GOT3 (cell line): ENCODE measurements at regions not wholly inside any gene's neighbourhood (a gene's known extent, or its start where the extent isn't known, plus 50 kb on each side); places are given as distances from the start of the nearest gene placed in this dataset.
A peak's percentile ranks its signal among the peaks of the same experiment; 100 is the strongest.
"Not testable (repeated sequence)": the region's sequence is repeated elsewhere in the genome, so short reads cannot be mapped to it uniquely, and the experiment has no call there.

Source experiments
- DNase-seq: peaks from one replicate; lab custom pipeline; 2025; ENCODE audit warnings: mixed read lengths; lab: John Stamatoyannopoulos, UW

DNA sequence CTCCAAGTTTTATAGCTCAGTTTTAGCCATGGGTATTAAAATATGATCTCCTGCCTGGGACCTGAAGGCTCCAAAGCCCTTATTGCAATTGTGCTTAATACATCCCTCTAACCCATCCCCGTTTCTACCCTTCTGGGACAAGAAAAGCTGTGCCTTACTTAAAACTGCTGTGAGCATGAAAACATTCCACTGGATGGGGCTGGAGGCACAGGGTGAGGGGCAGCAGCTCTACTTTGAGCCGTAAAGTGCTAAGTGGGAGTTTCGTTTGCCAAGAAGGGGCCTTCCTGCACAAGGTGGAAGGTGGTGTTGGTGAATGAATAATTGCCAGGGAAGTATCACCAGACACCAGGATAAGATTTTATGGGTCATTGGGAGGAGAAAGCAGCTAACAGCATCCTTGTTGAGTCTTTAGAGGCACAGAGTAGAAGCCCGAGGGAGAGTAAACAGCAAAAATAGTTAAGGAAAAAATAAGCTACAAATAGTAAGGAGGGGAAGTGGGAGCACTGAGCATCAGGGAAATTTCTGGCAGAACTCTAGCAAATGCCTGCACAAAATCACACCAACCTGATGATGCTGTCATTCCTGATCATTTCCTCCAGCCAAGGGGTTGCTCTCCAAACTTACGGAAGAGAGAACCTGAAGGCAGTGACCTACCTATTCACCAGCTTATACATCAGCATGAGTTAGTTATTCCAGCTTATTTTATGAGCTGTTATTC is 218.4 kb downstream of the MREG start:
- no peak for DNase-seq

DNA sequence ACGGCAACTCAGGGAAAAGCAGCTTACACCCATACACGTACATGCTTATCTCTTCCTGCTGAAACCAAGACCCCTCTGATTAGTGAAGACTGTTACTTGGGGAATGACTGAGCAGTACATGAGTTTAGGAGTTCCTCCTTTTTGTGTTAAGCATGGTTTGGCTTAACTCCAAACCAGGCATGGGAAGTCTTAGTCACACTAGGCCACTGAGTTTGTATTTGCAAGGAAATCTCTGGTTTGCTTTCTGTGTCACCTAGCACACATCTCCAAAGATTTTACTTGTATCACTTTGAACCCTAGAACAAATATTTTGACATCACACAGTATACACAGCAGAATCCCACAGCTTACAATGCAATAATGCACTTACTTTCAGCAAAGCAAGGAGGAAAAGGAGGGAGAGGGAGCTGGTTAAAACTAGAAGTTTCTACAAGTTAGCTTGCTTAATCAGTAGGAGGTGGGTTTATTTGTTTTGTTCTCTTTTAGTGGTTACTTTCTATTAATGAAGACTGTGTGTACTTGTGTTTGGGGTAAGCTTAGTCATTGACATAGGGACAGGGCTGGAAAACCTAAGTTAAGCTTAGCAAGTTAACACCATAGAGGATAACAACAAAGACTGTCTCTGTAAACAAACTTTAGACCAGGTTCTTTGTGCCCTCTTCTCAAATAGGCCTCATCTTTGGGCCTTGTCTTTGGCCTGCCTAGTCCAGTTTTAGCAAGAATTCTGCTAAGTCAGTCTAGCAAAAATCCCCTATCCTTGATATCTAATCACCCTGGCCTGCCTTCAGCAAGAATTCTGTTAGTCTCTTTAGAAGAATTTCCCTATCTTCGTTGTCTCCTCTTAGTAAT is 219.4 kb downstream of the MREG start:
- DNase-seq = no peak

DNA sequence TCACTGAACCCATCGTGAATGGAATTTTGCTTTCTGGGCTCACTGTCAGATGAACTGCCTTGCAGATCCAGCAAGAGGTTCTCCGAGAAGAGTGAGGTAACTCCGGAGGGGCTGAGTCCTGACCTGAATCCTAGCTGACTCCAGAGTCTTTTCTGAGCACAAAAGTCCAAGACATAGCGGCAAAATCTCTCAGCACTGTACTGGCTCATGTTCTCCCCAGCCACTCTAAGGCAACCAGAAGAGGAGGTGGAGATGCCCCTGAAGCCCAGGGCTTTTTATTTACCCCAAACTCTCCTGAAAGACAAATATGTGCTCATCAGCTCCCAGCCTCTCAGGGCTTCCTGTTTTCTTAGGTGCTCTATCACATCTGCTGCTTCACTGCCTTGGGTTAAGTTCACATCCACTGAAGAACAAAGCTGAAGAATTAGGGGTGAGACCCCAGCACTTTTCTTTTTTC is 221.8 kb downstream of the MREG start:
- DNase-seq = no peak

DNA sequence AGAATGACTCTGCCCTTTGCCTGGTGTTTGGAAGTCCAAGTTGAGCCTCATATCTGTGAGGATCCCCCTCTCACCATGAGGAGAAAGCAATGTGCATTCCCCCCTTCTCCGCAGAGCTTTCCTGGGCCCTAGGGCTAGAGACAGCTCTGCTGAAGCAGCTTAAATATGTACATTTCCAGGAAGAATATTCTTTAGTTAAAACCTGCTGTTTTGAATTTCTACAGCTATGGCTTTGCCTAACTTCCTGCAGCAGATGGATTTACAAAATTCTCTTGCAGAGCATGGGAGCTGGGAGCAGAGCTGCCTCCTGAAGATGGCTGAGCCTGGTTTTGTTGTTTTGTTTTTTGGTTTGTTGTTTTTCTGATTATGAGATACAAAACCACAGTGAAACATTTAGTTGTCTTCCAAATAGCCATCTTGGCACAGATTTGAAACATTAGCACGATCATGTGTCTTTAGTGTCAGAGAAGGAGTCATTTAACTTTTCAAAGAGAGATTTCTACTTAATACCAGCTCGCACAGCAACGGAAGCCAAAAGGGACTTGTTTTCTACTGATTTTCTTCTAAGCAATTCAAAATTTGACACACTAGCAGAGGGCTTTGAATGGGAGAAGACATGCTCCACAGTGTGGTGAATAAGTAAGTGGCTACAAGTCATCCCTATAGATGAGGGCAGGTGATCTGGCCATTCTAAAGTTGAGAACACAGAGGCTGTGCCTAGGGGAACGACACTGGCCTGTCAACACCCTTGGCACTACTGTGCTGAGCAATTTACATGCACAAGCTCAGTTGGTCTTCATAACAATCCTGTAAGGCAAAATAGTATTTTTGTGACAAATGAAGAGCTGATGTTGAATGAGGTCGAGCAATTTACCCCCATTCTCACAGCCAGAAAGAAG is 222.6 kb downstream of the MREG start:
- no peak for DNase-seq

DNA sequence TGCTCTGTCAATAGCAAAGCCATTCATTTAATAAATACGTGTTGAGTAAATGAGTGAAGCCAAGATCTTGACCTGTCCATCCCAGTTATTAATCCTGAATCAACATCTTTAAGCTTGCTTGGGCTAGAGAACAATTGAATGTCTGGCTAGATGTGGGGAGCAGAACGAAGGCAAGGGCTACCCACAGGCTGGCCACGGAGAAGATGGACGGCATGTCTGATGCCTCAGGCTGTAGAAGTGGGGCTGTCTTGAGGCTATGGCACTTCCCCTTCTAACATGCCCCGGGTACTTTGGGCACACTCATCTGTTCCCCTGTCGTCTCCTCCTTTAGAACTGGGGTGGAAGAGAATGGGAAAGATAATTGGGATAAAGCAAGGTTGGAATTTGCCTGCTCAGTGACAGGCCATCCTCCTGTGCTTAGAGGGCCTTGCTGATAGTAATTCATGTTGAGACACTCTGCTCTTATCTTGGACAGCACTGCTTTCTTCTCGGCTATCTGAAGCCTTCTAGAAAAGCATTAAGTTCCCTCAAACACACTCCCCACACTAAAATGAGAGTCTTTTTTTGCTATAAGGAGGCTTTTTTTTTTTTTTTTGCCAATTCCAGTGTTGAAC is 225.7 kb downstream of the MREG start:
- no peak for DNase-seq

DNA sequence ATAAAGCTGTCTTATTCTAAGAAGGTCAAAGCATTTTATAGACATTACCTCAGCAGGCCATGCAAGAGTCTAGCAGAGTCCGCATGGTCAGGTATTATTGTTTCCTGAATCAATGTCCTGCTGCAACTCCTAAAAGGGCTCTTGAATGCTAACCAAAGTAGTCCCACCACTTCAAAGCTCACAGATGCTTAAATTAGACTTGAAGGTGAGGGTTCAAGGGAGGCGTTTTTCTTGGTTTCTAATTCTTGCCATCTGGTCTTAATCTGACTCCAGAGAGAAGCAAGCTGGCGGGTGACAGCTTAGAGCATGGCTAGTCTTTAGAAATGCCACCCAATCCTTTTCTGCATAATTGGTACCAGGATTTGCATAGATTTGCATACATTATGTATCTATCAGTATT is 226.3 kb downstream of the MREG start:
- DNase-seq = no peak

DNA sequence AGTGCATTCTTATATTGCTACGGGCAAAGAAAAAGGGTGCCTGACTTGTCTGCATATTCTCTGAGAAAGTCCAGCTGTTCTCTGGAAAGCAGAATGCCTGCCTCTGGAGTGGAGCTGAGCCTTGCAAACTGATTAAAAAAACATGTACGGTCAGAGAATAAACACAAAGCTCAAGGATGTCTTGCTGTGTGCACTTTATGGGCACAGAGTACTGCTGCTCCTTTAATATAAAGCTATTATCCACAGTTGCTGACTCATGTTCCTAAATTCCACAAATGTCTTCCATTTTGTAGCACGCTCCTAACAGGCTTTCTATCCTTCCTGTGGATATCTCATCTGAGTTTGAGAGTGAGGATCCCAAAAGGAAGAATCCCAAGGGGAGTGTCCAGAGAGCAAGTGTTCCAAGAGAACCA is 229.0 kb downstream of the MREG start:
- no peak for DNase-seq

DNA sequence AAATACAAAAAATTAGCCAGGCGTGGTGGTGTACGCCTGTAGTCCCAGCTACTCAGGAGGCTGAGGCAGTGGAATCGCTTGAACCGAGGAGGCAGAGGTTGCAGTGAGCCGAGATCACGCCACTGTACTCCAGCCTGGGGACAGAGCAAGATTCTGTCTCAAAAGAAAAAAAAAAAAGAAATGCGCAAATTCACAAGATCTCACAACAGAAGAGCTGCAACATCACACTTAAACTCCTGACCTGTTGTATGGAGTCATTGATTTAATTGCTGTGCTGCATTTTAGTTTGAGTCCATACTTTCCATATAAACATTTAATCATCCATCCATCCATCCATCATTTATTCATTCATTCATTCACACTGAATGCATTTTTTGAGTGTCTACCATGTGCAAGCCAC is 229.7 kb downstream of the MREG start:
- not testable (repeated sequence) for DNase-seq

DNA sequence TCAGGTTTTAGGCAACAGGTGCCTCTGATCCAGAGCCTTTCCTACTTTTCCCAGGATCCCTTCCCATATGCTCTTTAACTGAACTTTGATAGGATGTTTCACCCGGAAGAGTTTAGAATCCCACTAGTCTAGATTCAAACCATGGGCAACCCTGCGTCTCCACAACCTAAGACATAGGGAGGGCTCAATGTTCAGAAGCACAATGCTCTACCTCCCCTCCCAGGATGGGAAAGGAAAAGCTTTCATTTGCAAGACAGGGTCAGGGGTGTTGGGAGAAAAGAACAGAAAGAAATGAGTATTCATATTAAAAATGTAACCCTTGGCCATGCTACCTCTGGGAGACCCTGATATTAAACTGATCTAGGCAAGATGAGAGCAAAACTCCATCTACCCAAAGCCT is 230.4 kb downstream of the MREG start:
- DNase-seq = no peak

DNA sequence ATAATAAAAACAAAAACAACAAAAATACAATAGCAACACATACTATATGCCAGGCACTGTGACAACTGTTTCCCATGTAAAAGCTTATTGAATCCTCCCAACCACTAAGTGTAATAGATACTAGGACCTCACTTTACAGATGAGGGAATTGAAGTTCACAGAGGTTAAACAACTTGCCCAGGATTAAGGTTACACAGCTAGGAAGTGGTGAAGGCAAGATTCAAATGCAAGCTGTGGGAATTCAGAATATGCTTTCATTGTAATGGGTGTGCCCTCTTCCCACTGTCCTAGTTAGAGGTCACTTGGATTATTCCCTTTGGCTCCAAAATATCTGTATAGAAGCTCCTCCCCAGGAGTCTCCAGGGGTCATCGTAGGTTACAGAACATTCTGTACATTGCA is 231.1 kb downstream of the MREG start:
- no peak for DNase-seq

DNA sequence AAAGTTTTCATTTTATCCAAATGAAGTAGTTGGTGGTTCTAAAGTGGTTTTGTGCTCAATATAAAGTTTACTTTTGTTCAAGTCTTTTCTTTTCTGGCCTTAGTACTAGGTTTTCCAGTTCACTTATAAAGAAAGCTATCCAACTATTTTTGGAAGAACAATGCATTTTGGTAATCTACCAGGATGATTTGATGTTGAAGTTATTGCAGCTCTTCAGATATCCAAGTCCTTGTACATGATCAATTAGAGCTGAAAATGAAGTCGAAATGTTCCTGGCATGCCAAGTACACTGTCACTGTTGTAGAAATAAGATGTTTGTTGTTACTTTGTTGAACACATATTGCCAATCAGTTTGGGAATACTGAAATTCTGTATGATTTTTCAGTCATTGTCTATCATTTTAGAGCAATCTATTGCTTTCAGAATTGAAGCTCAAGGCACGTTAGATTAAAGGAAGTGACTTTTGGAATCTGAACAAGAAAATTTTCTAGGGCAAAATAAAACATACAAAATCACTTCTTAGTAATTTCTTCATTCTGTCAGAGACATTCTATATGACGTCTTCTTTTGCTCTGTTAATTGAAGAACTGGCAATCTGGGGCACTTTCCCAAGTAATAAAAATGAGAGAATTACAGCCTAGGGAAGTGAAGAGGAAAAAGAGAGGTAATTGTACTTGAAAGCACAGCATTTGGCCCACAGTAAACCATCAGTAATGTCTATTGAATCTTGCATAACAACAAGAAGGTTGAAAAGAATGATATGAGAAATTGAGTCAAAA is 232.3 kb downstream of the MREG start:
- no peak for DNase-seq

DNA sequence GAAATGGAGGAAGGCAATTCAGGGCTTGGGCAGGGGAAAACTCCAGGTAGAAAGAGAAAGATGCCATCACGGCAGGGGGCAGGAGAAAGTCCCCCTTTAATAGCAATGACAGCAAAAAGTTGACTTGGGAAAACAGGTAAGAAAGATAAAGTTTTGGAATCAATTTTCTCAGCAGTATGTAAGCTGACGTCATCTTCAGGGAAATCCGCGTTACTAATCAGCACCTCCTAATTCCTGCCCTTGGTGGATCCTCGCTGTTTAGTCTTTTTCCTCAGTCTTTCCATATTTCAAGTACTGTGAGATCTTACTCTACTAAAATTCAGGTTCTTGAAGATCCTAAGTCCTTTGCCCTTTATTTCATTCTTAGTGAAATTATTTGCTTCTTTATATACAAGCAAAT is 233.0 kb downstream of the MREG start:
- no peak for DNase-seq

DNA sequence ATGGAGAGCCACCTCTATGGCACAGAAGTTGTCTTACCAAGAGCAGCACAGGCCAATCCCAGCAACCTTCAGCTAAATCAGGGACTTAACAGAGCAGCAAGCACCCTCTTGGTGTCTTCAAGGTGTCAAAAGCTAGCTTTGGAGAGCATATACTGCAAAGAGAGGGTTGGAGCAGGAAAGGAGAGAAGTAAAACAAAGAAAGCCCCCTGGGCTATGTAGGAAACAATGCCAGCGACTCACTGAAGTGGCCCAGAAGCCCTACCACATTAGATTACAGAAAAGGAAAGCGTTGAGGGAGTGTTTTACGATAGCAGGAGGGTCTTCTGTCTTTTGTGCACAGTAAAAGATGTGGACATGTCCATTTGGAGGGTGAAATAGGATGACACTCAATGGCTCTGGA is 233.4 kb downstream of the MREG start:
- DNase-seq = no peak

DNA sequence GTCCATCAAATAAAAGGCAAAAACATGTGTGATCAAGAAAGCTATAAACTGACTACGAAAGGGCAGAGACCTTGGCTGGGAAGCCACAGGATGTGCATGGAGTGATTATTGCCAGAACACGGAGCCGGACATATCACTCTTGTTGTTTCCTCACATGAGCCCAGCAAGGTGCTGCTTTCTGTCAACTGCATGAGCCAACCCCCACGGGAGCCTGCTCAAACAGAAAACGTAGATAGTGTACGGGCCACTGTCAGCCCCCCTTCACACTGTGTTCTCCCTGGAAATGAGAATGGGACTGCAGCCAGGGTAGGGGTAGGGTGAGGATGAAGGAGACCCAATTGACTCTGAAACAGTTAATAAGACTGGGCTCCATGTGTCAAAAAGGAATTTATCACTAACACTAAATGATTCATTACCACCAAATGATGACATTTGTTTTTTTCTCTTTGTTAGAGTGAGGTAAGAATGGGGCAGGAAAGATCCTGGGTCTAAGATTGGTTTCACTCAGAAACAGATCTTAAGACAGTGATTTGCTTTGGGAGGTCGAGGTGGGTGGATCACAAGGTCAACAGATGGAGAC is 235.8 kb downstream of the MREG start:
- DNase-seq = no peak

DNA sequence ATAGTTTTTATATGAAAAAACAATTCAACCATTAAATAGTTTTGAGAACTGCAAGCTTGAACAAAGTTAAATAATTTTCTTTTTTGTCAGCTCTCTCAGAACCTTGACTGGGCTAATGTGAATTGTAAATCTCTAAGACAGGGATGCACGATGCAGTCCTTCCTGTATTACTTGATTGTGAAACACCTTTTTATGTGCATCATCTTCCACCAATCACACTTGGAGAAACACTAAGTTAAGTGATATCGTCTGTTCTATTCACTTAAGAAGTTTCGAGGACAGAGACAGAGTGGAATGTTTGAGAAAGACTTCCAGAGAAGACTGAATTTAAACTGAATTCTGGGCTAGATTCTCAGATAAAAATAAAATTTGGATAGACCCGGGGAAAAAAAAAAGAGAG is 238.2 kb downstream of the MREG start:
- no peak for DNase-seq

DNA sequence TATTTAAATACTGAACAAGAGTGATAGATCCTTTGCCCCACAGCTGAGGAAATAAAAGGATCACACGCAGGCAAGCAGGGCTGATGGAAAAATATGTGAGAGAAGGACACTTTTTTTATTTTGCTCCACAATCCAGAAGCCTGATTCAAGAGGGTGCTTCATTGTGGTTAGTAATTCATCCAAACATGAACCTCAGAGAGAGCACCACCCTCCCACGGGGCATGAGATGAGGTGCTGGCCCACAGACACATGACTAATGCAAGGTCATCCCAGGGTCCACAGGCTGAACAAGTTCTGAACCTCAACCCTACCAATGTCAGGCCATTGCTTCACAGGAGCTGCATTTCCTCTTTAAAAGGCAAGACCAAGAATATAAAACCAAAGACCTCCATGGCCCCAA is 239.6 kb downstream of the MREG start:
- DNase-seq = peak; percentile 46

DNA sequence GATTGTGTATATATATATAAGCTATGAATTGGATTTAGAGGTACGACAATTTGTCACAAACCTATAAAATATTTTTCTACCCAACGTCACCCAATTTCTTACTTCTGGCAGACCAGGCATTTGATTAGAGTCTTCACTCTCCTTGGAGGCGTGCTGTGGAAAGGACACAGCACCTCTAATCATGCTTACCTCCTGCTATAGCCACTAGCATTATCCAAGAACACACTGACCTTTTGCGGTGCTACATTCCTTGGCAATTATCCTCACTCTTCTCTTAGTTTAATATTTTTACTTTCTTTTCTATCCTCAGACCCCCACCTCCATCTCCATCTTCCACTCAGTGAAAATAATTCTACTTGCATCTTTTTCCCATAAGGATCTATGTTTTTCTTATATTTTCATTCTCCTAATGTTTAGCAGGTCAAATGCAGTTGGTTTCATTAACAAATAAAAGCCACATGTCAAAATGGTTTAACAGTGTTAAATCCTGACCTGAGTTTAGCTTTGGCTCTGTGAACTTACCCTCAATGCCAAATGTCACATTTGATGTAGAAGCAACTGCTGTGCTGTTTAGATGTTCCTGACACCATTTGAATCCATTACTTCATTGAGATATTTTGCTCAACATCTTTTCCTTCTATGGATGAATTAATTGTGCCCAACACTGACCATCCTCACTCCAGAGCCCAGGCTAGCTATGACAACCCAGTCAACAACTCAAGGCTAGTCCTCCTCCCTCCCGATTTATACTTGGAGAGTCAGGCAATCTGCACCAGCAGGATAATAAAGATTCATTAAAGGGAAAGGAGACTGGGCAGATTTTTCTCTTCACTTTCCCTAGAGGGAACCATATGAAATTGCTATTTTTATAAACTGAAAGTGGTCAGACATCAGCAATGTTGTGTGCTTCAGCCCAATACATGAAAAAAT is 240.5 kb downstream of the MREG start:
- no peak for DNase-seq

DNA sequence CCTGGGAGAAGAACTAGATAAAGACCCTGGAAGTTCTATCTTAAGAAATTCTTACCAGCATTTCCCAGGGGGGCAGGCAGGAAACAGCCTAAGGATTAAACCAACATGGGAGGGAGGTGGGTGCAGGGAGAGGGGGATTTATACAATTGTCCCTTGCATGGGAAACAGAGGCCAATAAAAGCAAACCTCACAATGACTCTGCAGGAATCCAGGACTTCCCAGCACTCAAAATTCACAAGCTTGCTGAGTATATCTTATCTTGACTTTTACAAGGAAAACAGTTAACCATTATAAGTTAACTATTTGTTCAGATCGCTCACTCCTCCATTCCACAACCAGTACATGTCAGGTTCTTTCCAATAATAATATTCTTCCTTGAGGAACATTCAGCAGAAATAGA is 241.3 kb downstream of the MREG start:
- no peak for DNase-seq

DNA sequence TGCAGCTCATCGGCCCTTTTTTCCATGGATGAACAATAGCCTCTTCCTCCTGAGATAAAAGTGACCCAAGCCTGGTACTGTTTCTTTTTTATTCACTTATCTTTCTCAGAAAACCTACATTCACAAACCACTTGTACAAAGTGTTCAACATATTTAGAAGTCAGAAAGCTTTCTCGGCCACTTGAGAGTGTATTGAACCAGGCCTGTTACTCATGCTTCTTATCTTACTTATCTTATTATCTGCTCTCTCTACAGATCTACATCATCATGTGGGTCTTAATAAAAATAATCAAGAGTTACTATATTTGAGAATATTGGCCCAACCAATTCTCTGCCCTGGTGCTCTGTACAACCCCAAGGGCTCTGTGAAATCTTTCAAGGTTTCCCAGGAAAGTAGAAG is 242.1 kb downstream of the MREG start:
- no peak for DNase-seq

DNA sequence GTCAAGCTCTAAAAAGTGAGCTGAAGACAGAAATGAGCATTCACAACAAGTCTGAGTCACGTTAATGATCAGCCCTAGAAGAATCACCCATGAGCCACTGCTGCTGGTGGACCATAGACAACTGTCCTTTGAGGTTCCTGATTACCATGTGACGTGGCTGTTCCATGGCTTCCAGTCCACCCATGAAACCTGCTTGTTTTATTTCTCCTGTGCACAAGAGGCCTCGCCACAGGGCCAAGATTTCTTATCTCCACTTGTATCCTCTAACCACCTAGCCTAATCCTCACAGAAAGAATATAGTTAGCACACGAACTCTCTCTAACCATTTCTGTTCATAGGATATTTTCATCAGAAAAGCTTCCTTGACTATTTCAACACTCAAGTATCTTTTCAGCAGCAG is 242.7 kb downstream of the MREG start:
- no peak for DNase-seq
